Cardiac fibroblast (primary cell): ENCODE measurements at regions not wholly inside any gene's neighbourhood (a gene's known extent, or its start where the extent isn't known, plus 50 kb on each side); places are given as distances from the start of the nearest gene placed in this dataset.

Experiments
- DNase-seq, 2 donors: peaks; one replicate each; pipeline versions ENCODE4 v3.0.0 to v3.0.0-alpha.2; 2010; ENCODE audit warnings: low read depth in 2 of 2
- H3K4me3 ChIP-seq, 2 donors: replicated peaks in 1 of 2; 1 replicate in 1 of 2; 2 replicates in 1 of 2; pipeline ENCODE4 v1.5.1; 2011; ENCODE audit warnings: low read depth in 2 of 2, low read length in 2 of 2, mild to moderate bottlenecking in 2 of 2, moderate library complexity in 1 of 2
- CTCF ChIP-seq: IDR thresholded peaks from one replicate; pipeline ENCODE4 v1.5.1; 2011; ENCODE audit warnings: low read depth, mild to moderate bottlenecking, low read length, inconsistent platforms

- no peak for TF ChIP-seq CTCF
- H3K4me3 ChIP-seq, result no peak overlapping the region
- DNase-seq, result no peak
Measured at GRCh38 chr21:27451116-27451515, 484.2 kb upstream of the ADAMTS5 start.

GRCh38 chr21:27450216-27450615, 483.3 kb upstream of the ADAMTS5 start:
- H3K4me3 ChIP-seq, result no peak overlapping the region
- TF ChIP-seq CTCF, result no peak
- DNase-seq, result no peak

- H3K4me3 ChIP-seq, result no peak overlapping the region
- TF ChIP-seq CTCF, result no peak
- DNase-seq, result no peak
Measured at GRCh38 chr21:27448960-27449359, 482.1 kb upstream of the ADAMTS5 start.

- no peak for DNase-seq
- no peak overlapping the region for H3K4me3 ChIP-seq
- TF ChIP-seq CTCF, result no peak
Measured at GRCh38 chr21:27447843-27448242, 481.0 kb upstream of the ADAMTS5 start.

GRCh38 chr21:27429710-27430341, 462.9 kb upstream of the ADAMTS5 start:
- no peak overlapping the region for H3K4me3 ChIP-seq
- peak; percentile 45 to 75 for DNase-seq
- no peak for TF ChIP-seq CTCF

GRCh38 chr21:27426196-27426595, 459.3 kb upstream of the ADAMTS5 start:
- no peak overlapping the region for H3K4me3 ChIP-seq
- no peak for TF ChIP-seq CTCF

GRCh38 chr21:27425574-27425973, 458.7 kb upstream of the ADAMTS5 start:
- peak; percentile 28 to 75 for DNase-seq
- no peak for TF ChIP-seq CTCF
- no peak overlapping the region for H3K4me3 ChIP-seq

More at GRCh38 chr21:27426196-27426595, 459.3 kb upstream of the ADAMTS5 start:
- peak in 1 of 2 donors; percentile 10 for DNase-seq
